Activated CD4-positive, alpha-beta T cell treated with anti-CD3 and anti-CD28 coated beads, Interleukin-2, amount 50 U/mL, for 16 hours (primary cell): ENCODE measurements at regions not wholly inside any gene's neighbourhood (a gene's known extent, or its start where the extent isn't known, plus 50 kb on each side); places are given as distances from the start of the nearest gene placed in this dataset.
"Not testable (repeated sequence)": the region's sequence is repeated elsewhere in the genome, so short reads cannot be mapped to it uniquely, and the experiment has no call there.

ENCODE experiments used
- DNase-seq: peaks from one replicate; pipeline ENCODE4 v3.0.0-alpha.2; 2020

GRCh38 chr2:11997142-11997541 lies 250.7 kb downstream of the LPIN1 start:
- no peak for DNase-seq

DNA sequence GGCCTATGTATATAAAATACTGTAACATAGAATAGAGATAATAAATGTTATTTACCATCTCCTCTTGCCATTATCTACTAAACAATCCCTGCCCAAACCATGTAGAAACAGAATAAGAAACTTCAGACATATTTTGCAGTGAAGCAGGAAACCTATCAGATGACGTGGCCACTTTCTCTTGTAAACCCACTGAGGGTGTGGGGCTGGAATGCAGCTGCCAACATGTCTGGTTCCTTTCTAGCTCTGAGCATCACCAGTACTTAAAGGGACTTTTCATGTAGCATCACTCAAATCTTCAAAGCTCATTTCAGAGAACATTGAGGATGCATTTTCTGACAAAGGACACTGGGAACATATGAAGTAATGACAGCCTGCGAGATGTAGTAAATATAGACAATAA lies 251.8 kb downstream of the LPIN1 start:
- DNase-seq = no peak

DNA sequence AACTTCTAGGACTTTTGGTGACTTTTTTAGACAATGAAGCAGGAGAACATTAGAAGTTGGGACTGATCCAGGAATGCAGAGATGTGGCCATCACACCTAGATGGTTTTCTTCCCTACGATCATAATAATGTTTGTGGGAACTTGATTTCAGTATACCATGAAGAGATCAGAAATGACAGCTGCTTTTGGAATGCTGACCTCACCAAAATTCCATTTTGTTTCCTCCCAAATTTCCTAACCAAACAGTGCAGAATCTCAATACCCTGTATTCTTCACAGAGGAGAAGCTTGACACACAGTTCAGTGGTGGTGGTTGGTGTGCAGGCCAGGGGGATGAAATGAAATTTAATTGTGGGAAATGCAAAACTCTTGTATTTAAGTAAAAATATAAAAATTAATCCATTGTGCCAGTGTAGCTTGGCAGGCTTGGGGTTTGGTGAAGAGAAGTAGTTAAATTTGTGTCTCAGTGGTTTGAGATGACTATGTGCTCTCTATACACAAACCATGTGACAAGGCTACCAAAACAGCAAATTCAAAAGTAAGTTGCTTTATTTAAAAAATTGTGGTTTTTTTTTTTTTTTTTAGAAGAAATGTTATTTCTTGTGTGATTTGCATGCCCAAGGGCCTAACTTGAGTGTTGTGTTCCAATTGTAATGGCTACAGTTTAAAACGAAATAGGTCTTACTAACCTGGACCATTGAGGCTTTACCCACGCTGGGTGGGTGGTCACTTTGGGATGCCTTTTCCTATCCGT lies 252.4 kb downstream of the LPIN1 start:
- no peak for DNase-seq

DNA sequence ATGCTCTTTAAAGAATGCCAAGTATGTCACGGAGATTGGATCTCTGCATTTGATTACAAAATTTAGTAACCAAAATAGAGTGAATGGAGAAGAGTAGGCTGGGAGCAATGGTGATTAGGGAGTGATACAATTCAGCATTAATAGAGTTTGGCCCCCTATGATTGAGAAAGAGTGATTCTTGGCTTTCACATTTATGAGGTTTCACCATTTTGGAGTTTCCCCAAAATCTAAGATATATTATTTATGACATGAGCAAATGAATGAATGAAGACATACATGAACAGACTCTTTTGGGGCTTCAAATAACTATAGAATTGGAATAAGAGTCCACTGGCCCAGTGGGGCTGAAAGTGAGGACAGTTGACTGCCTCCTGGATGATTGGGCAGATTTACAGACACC lies 255.2 kb downstream of the LPIN1 start:
- DNase-seq = no peak

GRCh38 chr2:12002215-12002614 lies 255.8 kb downstream of the LPIN1 start:
- DNase-seq = no peak

- DNase-seq = no peak
These were observed 258.3 kb downstream of the LPIN1 start for GRCh38 chr2:12004713-12005112.

GRCh38 chr2:12005886-12006681 lies 259.7 kb downstream of the LPIN1 start:
- DNase-seq = peak; percentile 78

DNA sequence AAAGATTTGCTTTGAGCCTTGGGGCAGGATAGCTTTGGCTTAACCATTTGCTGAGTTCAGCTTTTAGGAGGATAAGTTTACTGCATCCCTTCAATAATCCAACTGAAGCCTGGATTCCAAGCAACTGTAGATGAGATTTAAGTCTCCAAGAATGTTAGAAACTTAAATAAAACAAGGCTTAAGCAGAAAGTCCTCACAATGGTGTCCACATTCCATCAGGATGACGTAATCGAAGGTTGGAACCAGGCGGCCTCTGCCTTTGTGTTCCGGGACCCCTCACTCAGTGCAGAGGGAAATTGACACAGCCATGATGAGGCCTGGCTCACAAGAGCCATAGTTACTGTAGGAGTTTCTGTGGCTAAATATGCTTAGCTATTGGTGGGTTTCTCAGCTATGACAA lies 260.4 kb downstream of the LPIN1 start:
- DNase-seq = no peak

DNA sequence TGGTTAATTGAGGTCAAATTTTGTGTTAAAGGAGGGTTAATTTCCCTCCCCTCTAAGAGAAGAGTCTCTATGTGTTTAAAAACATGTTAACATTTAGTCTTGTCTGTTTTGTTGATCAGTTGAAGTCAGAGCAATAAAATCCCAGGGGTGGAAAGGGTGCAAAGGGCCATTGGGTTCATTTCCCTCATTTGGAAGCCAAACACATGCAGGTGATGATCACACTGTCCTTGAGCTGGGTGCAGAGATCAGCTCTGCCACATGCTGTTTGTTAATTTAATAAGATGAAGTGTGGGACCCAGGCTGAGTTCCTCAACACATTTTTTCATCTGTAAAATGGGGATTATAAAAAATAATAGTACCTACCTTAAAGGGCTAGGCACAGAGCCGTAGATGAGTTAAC lies 260.9 kb downstream of the LPIN1 start:
- no peak for DNase-seq

GRCh38 chr2:12008425-12009061 lies 262.1 kb downstream of the LPIN1 start:
- DNase-seq = peak; percentile 25

GRCh38 chr2:12009323-12009905 lies 263.0 kb downstream of the LPIN1 start:
- DNase-seq = no peak

DNA sequence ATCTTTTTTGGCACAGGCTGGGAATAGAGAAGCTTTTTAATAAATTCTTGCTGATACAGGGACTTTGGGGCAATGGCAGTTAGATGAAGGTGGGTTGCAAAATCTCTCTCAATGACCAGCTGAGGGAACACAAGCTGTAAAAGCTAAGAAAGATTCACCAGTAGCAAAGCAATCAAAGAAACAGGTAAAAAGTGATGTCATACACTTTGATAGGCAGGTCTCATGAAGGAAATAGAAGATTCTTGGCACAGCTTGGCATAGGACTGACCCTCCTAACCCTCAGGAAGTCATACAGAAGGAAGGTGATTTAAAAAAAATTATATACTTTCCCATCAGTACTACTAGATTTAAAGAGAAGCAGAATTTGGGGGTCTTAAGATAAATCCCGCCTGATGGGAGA lies 263.6 kb downstream of the LPIN1 start:
- no peak for DNase-seq

GRCh38 chr2:12010779-12011178 lies 264.3 kb downstream of the LPIN1 start:
- no peak for DNase-seq

GRCh38 chr2:12014088-12014960 lies 267.9 kb downstream of the LPIN1 start:
- no peak for DNase-seq

- DNase-seq = no peak
These were observed 271.2 kb downstream of the LPIN1 start for GRCh38 chr2:12017499-12018157.

- DNase-seq = not testable (repeated sequence)
These were observed 272.3 kb downstream of the LPIN1 start for GRCh38 chr2:12018726-12019125.

- no peak for DNase-seq
These were observed 274.5 kb downstream of the LPIN1 start for GRCh38 chr2:12020833-12021469.

GRCh38 chr2:12024197-12024907 lies 277.9 kb downstream of the LPIN1 start:
- not testable (repeated sequence) for DNase-seq

DNA sequence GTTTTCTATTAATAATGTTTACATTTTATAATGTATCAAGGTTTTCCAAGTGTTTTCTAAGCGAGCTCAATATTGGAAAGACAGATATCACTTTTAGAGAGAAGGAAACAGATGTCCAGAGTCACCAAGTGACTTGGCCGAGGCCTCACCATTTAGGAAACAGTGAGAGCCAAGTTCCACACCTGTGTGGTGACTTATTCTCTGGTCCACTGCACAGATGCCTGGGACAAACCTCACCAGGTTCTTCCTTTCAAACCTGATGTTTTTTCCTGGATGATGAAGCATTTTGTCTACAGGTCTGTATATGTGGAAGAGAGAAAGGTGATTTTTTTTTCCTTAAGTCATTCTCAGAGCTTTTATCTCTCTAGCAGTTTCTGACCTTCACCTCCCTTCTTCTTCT lies 280.7 kb downstream of the LPIN1 start:
- DNase-seq = no peak

GRCh38 chr2:12031866-12032265 lies 285.4 kb downstream of the LPIN1 start:
- no peak for DNase-seq

- DNase-seq = no peak
These were observed 286.0 kb downstream of the LPIN1 start for GRCh38 chr2:12032398-12032797.
